HCT116 (cell line): ENCODE measurements at regions not wholly inside any gene's neighbourhood (a gene's known extent, or its start where the extent isn't known, plus 50 kb on each side); places are given as distances from the start of the nearest gene placed in this dataset.

Source experiments
- ATAC-seq: fragments of 200-7000 bp; cut with Tn5 transposase; 2 replicates; pipeline ENCODE4 v1.9.1; 2020; ENCODE audit warnings: mild to moderate bottlenecking, moderate library complexity
- BruUV-seq: library from RNA; stranded (reverse); fragments of 400-500 nt; replicated peaks from 2 replicates; lab custom pipeline; 2021; lab: Mats Ljungman, UMichigan
- CTCF ChIA-PET: fragments of 300-600 bp; sonication (Branson Sonifier 250); formaldehyde crosslinking; loops from one replicate; lab custom pipeline; 2021; ENCODE audit warnings: antibody characterized with exemption; lab: Charles Lee
- POLR2A ChIA-PET: fragments of 300-600, 350-600 bp; sonication (Branson Sonifier 250); formaldehyde crosslinking; loops from one replicate; lab custom pipeline; 2021; ENCODE audit warnings: antibody characterized with exemption; lab: Charles Lee
- RAD21 ChIA-PET, 2 experiments: fragments of 300-600 bp; sonication (Branson Sonifier 250); formaldehyde crosslinking; loops; one replicate each; lab custom pipeline; 2023; ENCODE audit warnings: low total read pairs in 2 of 2; ENCODE audit not compliant: uncharacterized antibody in 2 of 2, unreplicated experiment in 2 of 2, low non-redundant PET in 1 of 2; lab: Charles Lee
- DNase-seq: peaks from one replicate; pipeline ENCODE4 v3.0.0-alpha.2; 2010; ENCODE audit warnings: low read depth, low spot score
- H2AFZ ChIP-seq: fragments of 200-600 bp; shearing (Covaris generic), sonication (generic); 2 replicates; pipeline ENCODE4 v1.6.1; 2017; ENCODE audit warnings: low read depth, mixed run types, mixed read lengths, antibody characterized with exemption, low read length; ENCODE audit not compliant: poor library complexity, severe bottlenecking
- H3K27ac ChIP-seq: 2 replicates; pipeline ENCODE4 v1.5.1; 2012; ENCODE audit warnings: low read depth, low read length
- H3K27me3 ChIP-seq: fragments of 200-600 bp; sonication (generic); 2 replicates; pipeline ENCODE4 v1.6.1; 2016; ENCODE audit warnings: mixed run types, low read length, mixed read lengths; ENCODE audit not compliant: insufficient read depth
- H3K36me3 ChIP-seq, 2 experiments: fragments of 200-500 bp in 1 of 2; fragments of 200-600 bp in 1 of 2; sonication (Bioruptor generic) in 1 of 2; sonication (generic) in 1 of 2; 2 replicates each; pipeline versions ENCODE4 v1.5.1 to v1.6.1; 2014 to 2016; ENCODE audit warnings: low read length in 2 of 2, inconsistent platforms in 1 of 2, mixed read lengths in 1 of 2, mixed run types in 1 of 2; ENCODE audit not compliant: insufficient read depth in 2 of 2, control insufficient read depth in 1 of 2
- H3K4me1 ChIP-seq, 2 experiments: fragments of 200-600 bp in 1 of 2; sonication (generic) in 1 of 2; 2 replicates each; pipeline versions ENCODE4 v1.5.1 to v1.6.1; 2012 to 2017; ENCODE audit warnings: low read length in 2 of 2, inconsistent platforms in 1 of 2, mild to moderate bottlenecking in 1 of 2, mixed read lengths in 1 of 2, mixed run types in 1 of 2, moderate library complexity in 1 of 2; ENCODE audit not compliant: insufficient read depth in 2 of 2, control insufficient read depth in 1 of 2
- H3K4me2 ChIP-seq: fragments of 200-600 bp; sonication (generic); 2 replicates; pipeline ENCODE4 v1.6.1; 2017; ENCODE audit warnings: mixed run types, low read length, mixed read lengths
- H3K4me3 ChIP-seq, 2 experiments: fragments of 200-600 bp in 1 of 2; sonication (generic) in 1 of 2; replicated peaks in 1 of 2; 2 replicates each; pipeline ENCODE4 v1.5.1; 2011 to 2016; ENCODE audit warnings: low read length in 2 of 2, control low read depth in 1 of 2, low read depth in 1 of 2, mild to moderate bottlenecking in 1 of 2, mixed read lengths in 1 of 2, mixed run types in 1 of 2
- H3K79me2 ChIP-seq: fragments of 200-600 bp; sonication (generic); 2 replicates; pipeline ENCODE4 v1.6.1; 2017; ENCODE audit warnings: mild to moderate bottlenecking, mixed run types, low read length, moderate library complexity, mixed read lengths; ENCODE audit not compliant: insufficient read depth
- H3K9ac ChIP-seq: fragments of 200-600 bp; sonication (generic); 2 replicates; pipeline ENCODE4 v1.6.1; 2016; ENCODE audit warnings: low read length, mixed read lengths
- H3K9me2 ChIP-seq: fragments of 200-600 bp; sonication (generic), shearing (Covaris generic); 2 replicates; pipeline ENCODE4 v1.6.1; 2017; ENCODE audit warnings: mixed run types, mild to moderate bottlenecking, moderate library complexity; ENCODE audit not compliant: insufficient read depth
- H3K9me3 ChIP-seq, 2 experiments: fragments of 200-500 bp in 1 of 2; fragments of 200-600 bp in 1 of 2; sonication (Bioruptor generic) in 1 of 2; sonication (generic) in 1 of 2; 2 replicates each; pipeline ENCODE4 v1.6.1; 2014 to 2017; ENCODE audit warnings: low read length in 2 of 2, mixed read lengths in 2 of 2, inconsistent platforms in 1 of 2, low read depth in 1 of 2, mild to moderate bottlenecking in 1 of 2, mixed run types in 1 of 2, moderate library complexity in 1 of 2; ENCODE audit not compliant: control insufficient read depth in 1 of 2, insufficient read depth in 1 of 2
- H4K20me1 ChIP-seq: fragments of 200-600 bp; sonication (generic), shearing (Covaris generic); 2 replicates; pipeline ENCODE4 v1.6.1; 2017; ENCODE audit warnings: mixed run types, mild to moderate bottlenecking, moderate library complexity; ENCODE audit not compliant: insufficient read depth
- CBX3 ChIP-seq: IDR thresholded peaks from 2 replicates; pipeline ENCODE4 v1.6.1; 2012; ENCODE audit warnings: low read depth
- CEBPB ChIP-seq: IDR thresholded peaks from 2 replicates; pipeline ENCODE4 v1.6.1; 2012; ENCODE audit warnings: low read depth
- ELF1 ChIP-seq: IDR thresholded peaks from 2 replicates; pipeline ENCODE4 v1.6.1; 2012; ENCODE audit warnings: low read depth, borderline replicate concordance
- EZH2 ChIP-seq: fragments of 200-600 bp; sonication (generic); IDR thresholded peaks from 2 replicates; pipeline ENCODE4 v1.6.1; 2017; ENCODE audit warnings: antibody characterized with exemption, mixed run types
- EZH2phosphoT487 ChIP-seq: fragments of 200-600 bp; IDR thresholded peaks from 2 replicates; pipeline ENCODE4 v1.6.1; 2018; ENCODE audit warnings: antibody characterized with exemption, borderline replicate concordance
- POLR2A ChIP-seq: IDR thresholded peaks from 2 replicates; pipeline ENCODE4 v1.7.0; 2011; ENCODE audit warnings: borderline replicate concordance; ENCODE audit not compliant: insufficient read depth, insufficient read length; ENCODE audit errors: extremely low read depth
- POLR2AphosphoS5 ChIP-seq: IDR thresholded peaks from 2 replicates; pipeline ENCODE4 v1.6.1; 2011; ENCODE audit warnings: mild to moderate bottlenecking, low read depth, low read length, moderate library complexity
- RAD21 ChIP-seq: IDR thresholded peaks from 2 replicates; pipeline ENCODE4 v1.6.1; 2012; ENCODE audit warnings: low read depth, mild to moderate bottlenecking
- SIN3A ChIP-seq: IDR thresholded peaks from 2 replicates; pipeline ENCODE4 v1.6.1; 2012; ENCODE audit warnings: low read depth
- SP1 ChIP-seq: IDR thresholded peaks from 2 replicates; pipeline ENCODE4 v1.6.1; 2012; ENCODE audit warnings: low read depth
- SRF ChIP-seq: IDR thresholded peaks from 2 replicates; pipeline ENCODE4 v1.6.1; 2012; ENCODE audit warnings: low read depth
- TCF7L2 ChIP-seq: IDR thresholded peaks from 2 replicates; pipeline ENCODE4 v1.7.0; 2011; ENCODE audit warnings: borderline replicate concordance, inconsistent platforms; ENCODE audit not compliant: insufficient read depth, insufficient read length; ENCODE audit errors: extremely low read depth
- YY1 ChIP-seq: IDR thresholded peaks from 2 replicates; pipeline ENCODE4 v1.6.1; 2011; ENCODE audit warnings: low read length, low read depth, moderate library complexity, mild to moderate bottlenecking; ENCODE audit not compliant: insufficient replicate concordance; ENCODE audit errors: extremely low read depth
- ZFX ChIP-seq: fragments of 450-650 bp; IDR thresholded peaks from 2 replicates; pipeline ENCODE4 v1.6.1; 2017
- intact Hi-C: fragments of 100-400 bp; cut with micrococcal nuclease; formaldehyde crosslinking; loops from 2 replicates; pipeline ENCODE4 v1.10.0; 2022
- TF ChIP-seq, protein P1 (sequence below): IDR thresholded peaks from 2 replicates; pipeline ENCODE4 v1.6.1; 2011; ENCODE audit warnings: mild to moderate bottlenecking, low read length, moderate library complexity; ENCODE audit not compliant: insufficient replicate concordance; ENCODE audit errors: extremely low read depth
- TF ChIP-seq, protein P2 (sequence below): IDR thresholded peaks from 2 replicates; pipeline ENCODE4 v1.6.1; 2012; ENCODE audit warnings: low read depth
- TF ChIP-seq, protein P3 (sequence below): IDR thresholded peaks from 2 replicates; pipeline ENCODE4 v1.6.1; 2012

DNA sequence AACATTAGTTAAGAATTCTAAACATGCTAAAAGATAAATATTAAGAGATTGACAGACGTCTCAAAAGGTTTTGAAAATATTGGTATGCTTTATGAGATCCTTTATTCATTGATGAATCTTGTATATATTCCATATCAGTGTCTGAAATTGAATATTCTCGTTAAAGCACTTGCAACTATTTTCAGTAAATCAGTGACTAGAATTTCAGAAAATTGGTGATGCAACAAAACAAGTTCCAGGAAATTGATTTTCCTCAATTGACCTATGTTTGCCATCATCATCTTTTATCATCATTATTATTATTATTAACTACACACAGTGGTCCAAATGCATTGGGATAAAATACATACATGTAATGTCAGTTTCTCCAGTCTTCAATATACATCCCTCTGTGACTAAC, 453.6 kb downstream of the CCER1 start:
- Histone ChIP-seq H3K79me2 (no peaks in the 10 kb centered on the region), H3K4me2 (no peak overlapping the region), H2AFZ (no peak overlapping the region), H3K9ac (no peak overlapping the region), H3K4me3 (no peak overlapping the region), H3K27ac (no peak overlapping the region), H3K9me2 (no peaks in the 10 kb centered on the region), H3K27me3 (no peaks in the 10 kb centered on the region), H4K20me1 (no peaks in the 10 kb centered on the region), H3K4me1 (no peaks in the 10 kb centered on the region), H3K9me3 (no peaks in the 10 kb centered on the region), H3K36me3 (no peaks in the 10 kb centered on the region)
- ChIA-PET POLR2A (no interaction called here), RAD21 (no interaction called here), CTCF (no interaction called here)
- BruUV-seq = no TSS peak
- DNase-seq (no peak), ATAC-seq (no peak)
- intact Hi-C loops = no loop called here
- TF ChIP-seq EZH2 (no peak), ELF1 (no peak), CBX3 (no peak), SRF (no peak), RAD21 (no peak), POLR2A (no peak), ZFX (no peak)
- TF ChIP-seq, protein P1, sequence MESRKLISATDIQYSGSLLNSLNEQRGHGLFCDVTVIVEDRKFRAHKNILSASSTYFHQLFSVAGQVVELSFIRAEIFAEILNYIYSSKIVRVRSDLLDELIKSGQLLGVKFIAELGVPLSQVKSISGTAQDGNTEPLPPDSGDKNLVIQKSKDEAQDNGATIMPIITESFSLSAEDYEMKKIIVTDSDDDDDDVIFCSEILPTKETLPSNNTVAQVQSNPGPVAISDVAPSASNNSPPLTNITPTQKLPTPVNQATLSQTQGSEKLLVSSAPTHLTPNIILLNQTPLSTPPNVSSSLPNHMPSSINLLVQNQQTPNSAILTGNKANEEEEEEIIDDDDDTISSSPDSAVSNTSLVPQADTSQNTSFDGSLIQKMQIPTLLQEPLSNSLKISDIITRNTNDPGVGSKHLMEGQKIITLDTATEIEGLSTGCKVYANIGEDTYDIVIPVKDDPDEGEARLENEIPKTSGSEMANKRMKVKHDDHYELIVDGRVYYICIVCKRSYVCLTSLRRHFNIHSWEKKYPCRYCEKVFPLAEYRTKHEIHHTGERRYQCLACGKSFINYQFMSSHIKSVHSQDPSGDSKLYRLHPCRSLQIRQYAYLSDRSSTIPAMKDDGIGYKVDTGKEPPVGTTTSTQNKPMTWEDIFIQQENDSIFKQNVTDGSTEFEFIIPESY = no peak

DNA sequence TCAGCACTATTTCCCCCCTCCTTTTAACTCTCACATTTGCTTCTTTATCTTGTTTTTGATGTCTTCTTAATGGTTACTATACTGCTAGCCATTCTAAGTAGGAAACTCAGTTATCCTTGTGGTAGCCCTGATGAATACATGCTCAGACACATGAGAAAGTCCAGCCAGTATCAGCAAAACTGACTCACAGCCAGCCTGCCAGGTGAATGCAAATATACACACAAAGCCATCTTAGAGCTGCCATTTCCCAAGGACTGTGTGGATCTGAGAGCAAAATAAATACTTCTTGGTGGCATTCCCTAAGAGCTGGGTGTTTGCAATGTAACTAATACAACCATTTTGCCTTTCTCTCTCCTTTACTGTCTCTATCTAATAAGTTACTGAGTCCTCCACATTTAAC, 455.2 kb downstream of the CCER1 start:
- POLR2A ChIA-PET = no interaction called here
- H3K27me3 ChIP-seq = no peaks in the 10 kb centered on the region
- no peaks in the 10 kb centered on the region for H3K79me2 ChIP-seq
- no peaks in the 10 kb centered on the region for H3K36me3 ChIP-seq
- DNase-seq (no peak), ATAC-seq (no peak)
- H2AFZ ChIP-seq = no peak overlapping the region
- H3K4me1 ChIP-seq = no peaks in the 10 kb centered on the region
- no peaks in the 10 kb centered on the region for H4K20me1 ChIP-seq
- no peak overlapping the region for H3K4me3 ChIP-seq
- H3K4me2 ChIP-seq = no peak overlapping the region
- H3K27ac ChIP-seq = no peak overlapping the region
- RAD21 ChIA-PET = no interaction called here
- H3K9ac ChIP-seq = no peak overlapping the region
- no peaks in the 10 kb centered on the region for H3K9me2 ChIP-seq
- no peaks in the 10 kb centered on the region for H3K9me3 ChIP-seq
- BruUV-seq = no TSS peak
- CTCF ChIA-PET = no interaction called here
- intact Hi-C loops = no loop called here
- TF ChIP-seq ZFX = no peak
- no peak for TF ChIP-seq EZH2
- no peak for TF ChIP-seq CBX3
- TF ChIP-seq POLR2A = no peak
- TF ChIP-seq TCF7L2 = no peak
- TF ChIP-seq, protein P2, sequence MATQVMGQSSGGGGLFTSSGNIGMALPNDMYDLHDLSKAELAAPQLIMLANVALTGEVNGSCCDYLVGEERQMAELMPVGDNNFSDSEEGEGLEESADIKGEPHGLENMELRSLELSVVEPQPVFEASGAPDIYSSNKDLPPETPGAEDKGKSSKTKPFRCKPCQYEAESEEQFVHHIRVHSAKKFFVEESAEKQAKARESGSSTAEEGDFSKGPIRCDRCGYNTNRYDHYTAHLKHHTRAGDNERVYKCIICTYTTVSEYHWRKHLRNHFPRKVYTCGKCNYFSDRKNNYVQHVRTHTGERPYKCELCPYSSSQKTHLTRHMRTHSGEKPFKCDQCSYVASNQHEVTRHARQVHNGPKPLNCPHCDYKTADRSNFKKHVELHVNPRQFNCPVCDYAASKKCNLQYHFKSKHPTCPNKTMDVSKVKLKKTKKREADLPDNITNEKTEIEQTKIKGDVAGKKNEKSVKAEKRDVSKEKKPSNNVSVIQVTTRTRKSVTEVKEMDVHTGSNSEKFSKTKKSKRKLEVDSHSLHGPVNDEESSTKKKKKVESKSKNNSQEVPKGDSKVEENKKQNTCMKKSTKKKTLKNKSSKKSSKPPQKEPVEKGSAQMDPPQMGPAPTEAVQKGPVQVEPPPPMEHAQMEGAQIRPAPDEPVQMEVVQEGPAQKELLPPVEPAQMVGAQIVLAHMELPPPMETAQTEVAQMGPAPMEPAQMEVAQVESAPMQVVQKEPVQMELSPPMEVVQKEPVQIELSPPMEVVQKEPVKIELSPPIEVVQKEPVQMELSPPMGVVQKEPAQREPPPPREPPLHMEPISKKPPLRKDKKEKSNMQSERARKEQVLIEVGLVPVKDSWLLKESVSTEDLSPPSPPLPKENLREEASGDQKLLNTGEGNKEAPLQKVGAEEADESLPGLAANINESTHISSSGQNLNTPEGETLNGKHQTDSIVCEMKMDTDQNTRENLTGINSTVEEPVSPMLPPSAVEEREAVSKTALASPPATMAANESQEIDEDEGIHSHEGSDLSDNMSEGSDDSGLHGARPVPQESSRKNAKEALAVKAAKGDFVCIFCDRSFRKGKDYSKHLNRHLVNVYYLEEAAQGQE = no peak
- TF ChIP-seq EZH2phosphoT487 = no peak
- TF ChIP-seq POLR2AphosphoS5 = no peak
- TF ChIP-seq CEBPB = no peak
- TF ChIP-seq ELF1 = no peak
- no peak for TF ChIP-seq YY1
- no peak for TF ChIP-seq SP1
- no peak for TF ChIP-seq SIN3A
- TF ChIP-seq, protein P3, sequence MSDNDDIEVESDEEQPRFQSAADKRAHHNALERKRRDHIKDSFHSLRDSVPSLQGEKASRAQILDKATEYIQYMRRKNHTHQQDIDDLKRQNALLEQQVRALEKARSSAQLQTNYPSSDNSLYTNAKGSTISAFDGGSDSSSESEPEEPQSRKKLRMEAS = no peak
